ENCODE measurements at regions not wholly inside any gene's neighbourhood (a gene's known extent, or its start where the extent isn't known, plus 50 kb on each side); places are given as distances from the start of the nearest gene placed in this dataset.

DNA sequence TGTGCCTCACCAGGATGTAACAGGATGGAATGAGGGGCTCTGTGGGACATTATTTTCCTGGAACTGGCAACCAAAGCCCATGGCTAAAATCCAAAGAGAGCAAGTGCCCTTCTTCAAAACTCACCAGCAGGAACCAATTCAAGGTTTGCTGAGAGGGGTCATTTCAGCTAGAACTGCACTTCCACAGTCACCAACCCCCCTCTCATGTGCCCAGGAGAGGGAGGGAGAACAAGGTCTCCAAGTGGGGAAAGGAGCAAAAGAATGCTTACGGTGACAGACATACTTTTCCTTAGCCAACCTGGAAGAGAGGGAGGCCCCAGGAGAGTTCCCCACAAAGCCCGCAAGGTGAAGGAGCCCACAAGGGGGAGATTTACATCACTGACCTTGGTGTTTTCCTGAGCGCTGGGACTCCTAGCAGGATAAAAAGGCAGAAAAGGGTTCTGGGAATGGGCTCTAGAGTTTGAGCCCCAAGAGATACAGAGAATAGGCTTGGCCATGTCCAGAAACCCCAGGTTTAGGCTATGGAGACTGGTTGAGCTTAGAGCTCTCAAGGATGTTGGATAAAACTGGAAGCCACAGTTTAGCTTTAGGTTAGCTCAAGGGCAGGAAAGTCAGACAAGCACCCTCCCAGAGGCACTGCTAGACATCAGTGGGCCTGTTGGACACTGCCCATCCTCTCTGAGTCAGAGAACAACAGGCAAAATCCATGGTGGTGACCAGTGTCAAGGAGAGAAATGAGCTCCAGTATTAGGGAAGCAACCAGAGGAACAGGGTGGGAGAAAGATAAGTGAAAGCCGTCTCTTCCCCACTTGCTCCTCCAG, 63.9 kb upstream of the GHITM start:
- ChIA-PET POLR2A (no interaction called here), CTCF (interaction anchor here (0.8 to 1.0 kb wide), 3 partner anchors 11 to 39 kb away, joined by 3 read pairs; no protein-coding TSS in a partner anchor)
- Histone ChIP-seq H3K79me2 (ENCODE audit: control insufficient read depth, insufficient read depth, low read length) (no peaks in the 10 kb centered on the region), H3K9ac (replicated peaks; ENCODE audit: extremely low read depth, insufficient read depth, low read length) (no peak overlapping the region), H2AFZ (ENCODE audit: low read depth, low read length) (no peak overlapping the region), H3K27me3 (ENCODE audit: control insufficient read depth in 2 of 2, insufficient read depth in 2 of 2, low read length in 2 of 2) (no peaks in the 10 kb centered on the region), H3K4me1 (ENCODE audit: control insufficient read depth, extremely low read depth, insufficient read depth, low read length) (no peaks in the 10 kb centered on the region), H3K9me1 (replicated peaks; ENCODE audit: control insufficient read depth, extremely low read depth, insufficient read depth, low read length) (no peaks in the 10 kb centered on the region), H3K36me3 (ENCODE audit: control insufficient read depth in 2 of 2, extremely low read depth in 1 of 2, insufficient read depth in 2 of 2, low read length in 2 of 2) (no peaks in the 10 kb centered on the region), H3K27ac (ENCODE audit: insufficient read depth, low read depth, low read length) (no peak overlapping the region), H3K4me3 (replicated peaks in 1 of 3; ENCODE audit: insufficient read depth in 1 of 3, low read depth in 1 of 3, low read length in 3 of 3) (no peak overlapping the region), H4K20me1 (replicated peaks; ENCODE audit: control insufficient read depth, extremely low read depth, insufficient read depth, low read length) (no peaks in the 10 kb centered on the region), H3K4me2 (ENCODE audit: insufficient read depth, low read length) (no peak overlapping the region), H3K9me3 (replicated peaks; ENCODE audit: control insufficient read depth, insufficient read depth, low read length) (no peaks in the 10 kb centered on the region)
- FAIRE-seq (no peak), DNase-seq (ENCODE audit: low read depth, low spot score) (no peak)
- TF ChIP-seq JUN (IDR thresholded peaks at IDR 0.05; ENCODE audit: borderline replicate concordance, insufficient read depth, insufficient read length, low read depth) (no peak), EZH2 (IDR thresholded peaks at IDR 0.05; ENCODE audit: borderline replicate concordance, low read depth, low read length, severe bottlenecking) (no peak), FOS (IDR thresholded peaks at IDR 0.05; ENCODE audit: borderline replicate concordance, insufficient read depth, low read length) (no peak), CTCF (IDR thresholded peaks at IDR 0.05; ENCODE audit: extremely low read depth in 1 of 2, insufficient read depth in 1 of 2, low read depth in 1 of 2, low read length in 2 of 2) (no peak), POLR2A (IDR thresholded peaks at IDR 0.05; ENCODE audit: low read depth, low read length) (no peak), MYC (IDR thresholded peaks at IDR 0.05; ENCODE audit: low read depth, low read length) (no peak), POLR2AphosphoS5 (IDR thresholded peaks at IDR 0.05; ENCODE audit: insufficient read depth, low read depth, low read length) (no peak), GATA2 (IDR thresholded peaks at IDR 0.05; ENCODE audit: insufficient read depth, insufficient read length, low read depth, low read length) (no peak)
- TF ChIP-seq, protein P1, sequence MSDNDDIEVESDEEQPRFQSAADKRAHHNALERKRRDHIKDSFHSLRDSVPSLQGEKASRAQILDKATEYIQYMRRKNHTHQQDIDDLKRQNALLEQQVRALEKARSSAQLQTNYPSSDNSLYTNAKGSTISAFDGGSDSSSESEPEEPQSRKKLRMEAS (IDR thresholded peaks at IDR 0.05; ENCODE audit: insufficient read depth, insufficient read length), result no peak
- BruUV-seq (replicated peaks), result no TSS peak
- intact Hi-C loops (cut with micrococcal nuclease) (no loop called here), dilution Hi-C loops (cut with MboI; ENCODE audit: extremely low pct_ligation_motif_present, low sequenced_read_pairs) (no loop called here)

Measured in endothelial cell of umbilical vein (primary cell).